HTR-8/SVneo (cell line): ENCODE measurements at regions not wholly inside any gene's neighbourhood (a gene's known extent, or its start where the extent isn't known, plus 50 kb on each side); places are given as distances from the start of the nearest gene placed in this dataset.

ENCODE experiments used
- DNase-seq: peaks from one replicate; pipeline ENCODE4 v3.0.0; 2011; ENCODE audit warnings: low spot score, mixed read lengths; ENCODE audit not compliant: insufficient read length
- FAIRE-seq: peaks from 2 replicates; lab custom pipeline; 2011; peaks lifted over from hg19 to GRCh38; lab: Jason Lieb, UNC

DNA sequence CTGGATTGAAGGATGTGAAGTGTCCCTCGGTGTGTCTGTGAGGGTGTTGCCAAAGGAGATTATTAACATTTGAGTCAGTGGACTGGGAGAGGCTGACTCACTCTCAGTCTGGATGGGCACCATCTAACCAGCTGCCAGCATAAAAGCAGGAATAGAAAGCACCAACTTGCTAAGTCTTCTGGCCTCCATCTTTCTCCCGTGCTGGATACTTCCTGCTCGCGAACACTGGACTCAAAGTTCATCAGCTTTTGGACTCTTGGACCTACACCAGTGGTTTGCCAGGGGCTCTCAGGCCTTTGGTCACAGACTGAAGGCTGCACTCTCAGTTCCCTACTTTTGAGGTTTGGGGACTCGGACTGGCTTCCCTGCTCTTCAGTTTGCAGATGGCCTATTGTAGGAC is 220.3 kb upstream of the LRFN2 start:
- DNase-seq = no peak
- no peak for FAIRE-seq

DNA sequence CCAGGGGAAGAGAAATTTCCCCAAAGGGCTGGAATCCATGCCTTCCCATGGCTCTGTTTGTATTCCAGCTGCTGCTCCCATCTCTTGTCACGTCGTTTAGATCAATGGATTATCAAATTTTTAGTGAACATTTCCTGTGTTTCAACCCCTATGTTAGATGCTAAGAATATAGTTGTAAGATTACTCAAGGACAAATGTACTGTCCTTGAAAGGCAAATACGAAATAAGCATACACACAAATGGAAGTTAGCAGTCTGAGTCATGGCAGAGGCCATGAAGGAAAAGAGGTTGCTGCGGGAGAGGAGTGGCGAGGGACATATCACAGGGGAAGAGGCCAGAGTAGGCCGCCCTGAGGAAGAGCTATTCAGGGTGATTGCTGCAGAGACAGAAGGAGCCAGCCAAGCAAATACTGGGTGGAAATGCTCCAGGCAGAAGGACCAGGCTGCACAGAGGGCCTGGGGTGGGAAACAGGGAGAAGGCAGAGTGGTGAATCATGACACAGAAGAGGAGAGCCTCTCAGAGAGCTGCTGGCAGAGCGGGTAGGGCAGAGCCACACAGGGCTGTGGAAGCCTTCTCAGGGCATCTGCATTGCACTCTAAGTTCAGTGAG is 219.2 kb upstream of the LRFN2 start:
- FAIRE-seq = no peak

DNA sequence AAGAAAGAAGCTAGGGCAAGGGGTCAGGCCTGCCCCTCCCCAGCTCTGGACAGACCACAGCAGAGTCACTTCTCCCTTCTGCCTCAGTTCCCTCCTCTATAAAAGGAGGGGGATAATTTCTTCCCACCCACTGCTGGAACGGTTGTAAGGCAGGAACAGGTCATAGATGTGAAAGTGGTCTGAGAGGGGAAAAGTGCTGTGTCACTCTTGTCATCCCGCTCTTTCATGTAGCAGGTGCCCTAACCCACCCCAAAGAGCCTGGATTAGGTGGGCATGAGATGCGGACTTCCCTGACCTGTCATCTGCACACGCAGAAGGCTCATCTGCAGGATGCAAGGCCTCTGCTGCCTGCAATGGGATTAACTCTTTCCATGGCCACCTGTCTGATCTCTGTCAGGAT is 218.2 kb upstream of the LRFN2 start:
- FAIRE-seq = no peak

More for the DNA sequence above, 219.2 kb upstream of the LRFN2 start:
- DNase-seq = no peak

GRCh38 chr6:40804905-40805304 is 217.7 kb upstream of the LRFN2 start:
- FAIRE-seq = no peak
- no peak for DNase-seq

More for the DNA sequence above, 218.2 kb upstream of the LRFN2 start:
- no peak for DNase-seq

GRCh38 chr6:40803897-40804702 is 216.9 kb upstream of the LRFN2 start:
- DNase-seq (no peak), FAIRE-seq (no peak)

GRCh38 chr6:40802481-40802880 is 215.3 kb upstream of the LRFN2 start:
- DNase-seq (no peak), FAIRE-seq (no peak)

DNA sequence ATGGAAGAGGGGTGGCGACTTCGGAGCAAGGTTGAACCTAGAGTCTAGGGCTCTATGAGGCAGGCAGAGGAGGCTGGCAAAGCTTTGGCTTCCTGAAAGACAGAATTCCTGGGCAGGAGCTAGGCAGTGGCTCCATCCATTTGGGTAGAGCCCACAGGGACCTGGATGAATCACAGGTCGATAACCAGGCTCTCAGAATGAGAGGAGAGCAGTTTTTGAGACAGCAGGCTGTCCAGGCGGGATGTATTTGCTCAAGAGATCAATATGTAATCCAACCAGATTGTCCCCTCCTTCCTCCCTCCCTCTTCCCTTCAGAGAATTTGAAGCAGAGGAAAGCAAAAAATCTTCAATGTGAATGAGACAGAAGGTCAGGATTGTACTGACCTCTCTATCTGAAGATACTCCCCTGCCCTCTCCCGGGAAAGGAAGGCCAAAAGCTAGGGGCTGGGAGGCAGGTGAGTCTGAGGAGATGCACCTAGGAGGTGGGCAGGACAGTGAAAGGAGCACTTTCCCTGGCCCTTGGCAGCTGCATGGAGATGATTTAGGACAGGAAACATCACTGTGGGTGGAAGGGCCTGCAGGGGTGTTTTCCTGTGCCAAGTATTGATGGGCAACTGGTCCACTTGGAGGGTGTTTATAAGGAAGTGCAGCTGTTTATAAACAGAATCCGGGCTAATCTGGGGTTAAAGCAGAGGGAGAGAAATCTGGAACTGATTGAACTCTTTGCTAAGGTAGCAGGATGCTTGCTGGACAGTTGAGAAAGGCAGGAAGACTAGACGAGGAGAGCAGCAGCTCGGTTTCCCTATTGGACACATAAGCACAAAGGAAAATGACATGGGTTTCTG is 212.4 kb upstream of the LRFN2 start:
- no peak for FAIRE-seq
- DNase-seq = no peak

DNA sequence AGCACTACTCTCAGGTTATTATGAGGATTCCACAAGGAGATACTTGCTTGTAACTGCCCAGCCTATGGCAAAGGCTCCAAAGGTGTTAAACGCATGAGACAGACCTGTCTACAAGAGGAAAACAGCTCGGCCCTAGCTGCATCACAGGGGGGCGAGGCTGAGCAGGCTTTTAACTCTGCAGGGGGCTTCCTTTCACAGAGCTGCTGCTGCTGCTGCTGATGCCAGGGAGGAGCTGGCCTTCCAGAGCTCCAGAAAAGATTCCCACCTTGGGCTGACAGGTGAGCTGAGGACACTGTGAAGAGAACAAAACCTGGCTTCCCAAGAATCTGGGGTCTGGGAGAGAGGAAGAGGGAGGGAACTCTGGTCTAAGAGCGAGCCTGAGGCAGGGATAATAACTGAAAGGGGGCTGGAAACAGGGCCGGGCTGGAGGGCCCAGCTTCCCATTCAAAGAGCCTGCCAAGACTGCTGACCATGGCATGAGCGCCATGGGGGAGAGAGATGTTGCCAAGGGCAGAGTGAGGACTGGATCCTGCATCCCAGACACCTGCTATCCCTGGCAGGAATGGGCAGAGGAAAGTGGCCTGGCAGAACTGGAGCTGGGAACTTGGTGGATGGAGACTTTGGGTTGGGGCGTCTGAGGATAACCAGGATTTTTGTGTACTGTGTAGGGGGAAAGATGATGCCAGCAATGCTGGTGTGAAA is 211.1 kb upstream of the LRFN2 start:
- DNase-seq = no peak

DNA sequence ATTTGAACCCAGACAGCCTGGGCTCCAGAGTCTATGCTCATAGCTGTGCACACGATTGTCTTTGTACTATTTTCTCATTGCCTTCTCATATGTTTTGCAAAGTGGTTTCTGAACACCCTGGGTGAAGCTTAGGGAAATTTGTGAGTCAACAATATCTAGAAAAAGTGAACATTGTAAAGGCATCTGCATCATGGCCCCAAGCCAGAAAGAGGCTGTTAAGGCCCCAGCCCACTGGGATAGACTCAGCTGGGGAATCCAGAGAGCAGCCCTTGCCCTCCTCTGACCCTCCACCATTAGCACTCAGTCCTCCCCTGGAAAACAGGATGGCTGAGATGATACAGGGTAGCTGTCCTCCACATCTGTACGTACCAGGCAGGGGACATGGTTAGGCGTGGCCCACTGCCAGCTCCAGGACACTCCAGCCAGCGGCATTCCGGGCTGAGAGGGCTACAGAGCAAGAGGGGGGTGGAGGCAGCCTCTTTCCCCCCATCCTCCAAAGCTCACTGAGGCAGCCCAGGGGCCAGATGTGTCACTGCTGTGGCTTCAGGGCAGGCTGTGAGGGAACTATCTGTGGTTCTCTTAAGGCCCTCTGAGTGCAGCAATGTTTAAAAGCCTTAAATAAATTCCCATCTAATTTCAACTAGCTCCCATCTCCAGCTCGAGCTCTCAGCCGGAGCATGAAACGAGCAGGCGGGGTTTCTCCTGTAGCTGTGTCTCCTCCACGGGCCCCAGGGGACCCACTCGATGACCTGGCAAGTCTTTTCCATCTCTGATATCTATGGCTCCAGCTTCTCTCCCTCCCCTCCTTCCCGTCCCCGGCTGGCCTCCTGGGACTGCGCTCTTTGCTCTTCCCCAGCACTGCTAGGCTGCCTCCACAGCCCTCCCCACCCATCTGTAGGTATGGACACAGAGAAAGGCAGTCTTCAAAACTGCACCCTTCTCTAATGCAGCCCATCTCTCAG is 209.4 kb upstream of the LRFN2 start:
- FAIRE-seq (no peak), DNase-seq (no peak)

More for the DNA sequence above, 211.1 kb upstream of the LRFN2 start:
- no peak for FAIRE-seq

DNA sequence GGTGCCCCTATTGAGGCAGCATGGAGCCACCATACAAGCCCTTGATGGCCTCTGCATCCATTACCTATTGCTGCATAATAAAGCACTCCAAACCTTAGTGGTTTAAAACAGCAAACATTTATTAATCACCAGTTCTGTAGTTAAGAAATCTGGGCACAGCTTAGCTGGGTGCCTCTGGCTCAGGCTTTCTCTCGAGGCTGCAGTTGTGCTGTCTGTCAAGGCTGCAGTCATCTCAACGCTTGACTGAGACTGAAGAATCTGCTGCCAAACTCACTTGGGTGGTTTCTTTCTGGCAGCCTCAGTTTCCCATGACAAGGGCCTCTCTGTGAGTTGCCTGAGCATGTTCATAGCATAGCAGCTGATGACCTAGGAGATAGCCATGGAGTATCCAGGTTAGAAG is 207.4 kb upstream of the LRFN2 start:
- no peak for DNase-seq
- FAIRE-seq = no peak

GRCh38 chr6:40792183-40792582 is 205.0 kb upstream of the LRFN2 start:
- FAIRE-seq = no peak
- no peak for DNase-seq

- no peak for DNase-seq
- FAIRE-seq = no peak
Measured at GRCh38 chr6:40791004-40791403, 203.8 kb upstream of the LRFN2 start.

DNA sequence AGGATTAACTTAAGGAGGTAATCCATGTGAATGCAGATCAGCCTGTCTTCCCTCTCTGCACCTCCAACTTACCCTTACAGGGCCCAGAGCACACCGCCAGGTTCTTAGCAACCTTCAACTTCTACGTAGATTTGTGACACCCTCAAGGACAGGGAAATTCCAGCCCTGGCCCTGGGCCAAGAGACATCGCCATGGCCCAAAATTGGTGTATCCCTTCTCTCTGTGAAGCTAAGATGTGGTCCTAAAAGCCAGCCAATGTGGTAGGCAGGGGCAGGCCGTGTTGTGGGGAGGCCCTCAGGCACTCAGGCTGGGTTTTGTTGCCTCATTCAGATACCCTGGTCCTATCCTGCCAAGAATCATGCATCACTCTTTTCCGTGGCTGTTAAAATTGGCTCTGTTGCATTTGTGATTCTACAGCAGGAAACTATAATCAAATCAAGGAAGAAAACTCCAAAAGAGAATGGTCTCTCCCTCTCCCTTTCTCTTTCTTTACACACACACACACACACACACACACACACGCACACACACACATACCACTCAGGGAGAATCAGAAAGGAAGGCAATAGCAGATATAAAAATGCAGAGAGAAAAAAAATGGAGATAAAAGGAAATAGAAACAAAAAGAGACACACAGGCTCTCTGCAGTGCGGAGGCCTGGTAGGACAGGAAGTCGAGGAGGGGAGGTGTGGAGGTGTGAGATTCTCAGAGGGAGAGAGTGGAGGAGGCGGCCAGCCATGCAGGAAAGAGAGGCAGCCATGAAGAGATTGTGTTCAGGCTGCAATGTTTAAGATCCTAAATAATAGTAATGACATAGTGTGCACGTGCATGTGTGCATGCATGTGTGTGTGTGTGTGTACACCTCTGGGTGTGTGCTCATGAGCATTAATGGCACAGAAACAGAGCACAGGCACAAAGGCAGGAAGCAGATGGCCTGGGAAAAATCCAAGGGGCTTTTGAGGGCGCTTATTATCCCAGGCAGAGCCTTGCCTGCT is 201.8 kb upstream of the LRFN2 start:
- DNase-seq (no peak), FAIRE-seq (no peak)

GRCh38 chr6:40782355-40782754 is 195.2 kb upstream of the LRFN2 start:
- no peak for DNase-seq
- no peak for FAIRE-seq

- DNase-seq (no peak), FAIRE-seq (no peak)
Measured at GRCh38 chr6:40780637-40781036, 193.5 kb upstream of the LRFN2 start.

GRCh38 chr6:40779409-40779808 is 192.2 kb upstream of the LRFN2 start:
- FAIRE-seq = peak; percentile 83
- DNase-seq = peak; percentile 78

- FAIRE-seq (no peak), DNase-seq (no peak)
Measured at GRCh38 chr6:40778918-40779317, 191.8 kb upstream of the LRFN2 start.

GRCh38 chr6:40778196-40778595 is 191.0 kb upstream of the LRFN2 start:
- peak; percentile 94 for FAIRE-seq

More at GRCh38 chr6:40778196-40778595, 191.0 kb upstream of the LRFN2 start:
- peak; percentile 46 for DNase-seq
